ENCODE measurements at regions not wholly inside any gene's neighbourhood (a gene's known extent, or its start where the extent isn't known, plus 50 kb on each side); places are given as distances from the start of the nearest gene placed in this dataset.

GRCh38 chr3:82816086-82816485 lies 1054.6 kb upstream of the GBE1 start:
- no peak overlapping the region for H3K4me3 ChIP-seq (ENCODE audit: low read depth, low read length)
- TF ChIP-seq CTCF (IDR thresholded peaks at IDR 0.05; ENCODE audit: low read depth, low read length, missing control alignments), result no peak
- DNase-seq (ENCODE audit: low read depth), result no peak

- no peak for TF ChIP-seq CTCF (IDR thresholded peaks at IDR 0.05; ENCODE audit: low read depth, low read length, missing control alignments)
- no peak for DNase-seq (ENCODE audit: low read depth)
- H3K4me3 ChIP-seq (ENCODE audit: low read depth, low read length), result no peak overlapping the region
These were observed 1054.1 kb upstream of the GBE1 start for GRCh38 chr3:82815417-82816058.

- no peak for DNase-seq (ENCODE audit: low read depth)
- H3K4me3 ChIP-seq (ENCODE audit: low read depth, low read length), result no peak overlapping the region
- no peak for TF ChIP-seq CTCF (IDR thresholded peaks at IDR 0.05; ENCODE audit: low read depth, low read length, missing control alignments)
These were observed 1053.2 kb upstream of the GBE1 start for GRCh38 chr3:82814660-82815059.

- DNase-seq (ENCODE audit: low read depth), result no peak
- no peak overlapping the region for H3K4me3 ChIP-seq (ENCODE audit: low read depth, low read length)
- no peak for TF ChIP-seq CTCF (IDR thresholded peaks at IDR 0.05; ENCODE audit: low read depth, low read length, missing control alignments)
These were observed 1046.3 kb upstream of the GBE1 start for GRCh38 chr3:82807781-82808180.

- H3K4me3 ChIP-seq (ENCODE audit: low read depth, low read length), result no peak overlapping the region
- DNase-seq (ENCODE audit: low read depth), result no peak
- TF ChIP-seq CTCF (IDR thresholded peaks at IDR 0.05; ENCODE audit: low read depth, low read length, missing control alignments), result no peak
These were observed 1041.1 kb upstream of the GBE1 start for GRCh38 chr3:82802501-82802900.

- no peak for DNase-seq (ENCODE audit: low read depth)
- no peak overlapping the region for H3K4me3 ChIP-seq (ENCODE audit: low read depth, low read length)
- TF ChIP-seq CTCF (IDR thresholded peaks at IDR 0.05; ENCODE audit: low read depth, low read length, missing control alignments), result no peak
These were observed 1038.8 kb upstream of the GBE1 start for GRCh38 chr3:82800248-82800647.

- H3K4me3 ChIP-seq (ENCODE audit: low read depth, low read length), result no peak overlapping the region
- TF ChIP-seq CTCF (IDR thresholded peaks at IDR 0.05; ENCODE audit: low read depth, low read length, missing control alignments), result no peak
- DNase-seq (ENCODE audit: low read depth), result no peak
These were observed 1035.3 kb upstream of the GBE1 start for GRCh38 chr3:82796765-82797164.

Measured in GM12864 (cell line).